Loucy (cell line): ENCODE measurements at regions not wholly inside any gene's neighbourhood (a gene's known extent, or its start where the extent isn't known, plus 50 kb on each side); places are given as distances from the start of the nearest gene placed in this dataset.

ENCODE experiments used
- CTCF ChIP-seq: fragments of 200-600 bp; sonication (generic); conservative IDR thresholded peaks from 2 replicates; pipeline ENCODE4 v1.5.1; 2014; ENCODE audit warnings: mild to moderate bottlenecking, antibody characterized with exemption, low read length
- EZH2phosphoT487 ChIP-seq: fragments of 200-600 bp; IDR thresholded peaks from 2 replicates; pipeline ENCODE4 v1.6.1; 2018; ENCODE audit warnings: antibody characterized with exemption, mild to moderate bottlenecking, moderate library complexity, borderline replicate concordance

DNA sequence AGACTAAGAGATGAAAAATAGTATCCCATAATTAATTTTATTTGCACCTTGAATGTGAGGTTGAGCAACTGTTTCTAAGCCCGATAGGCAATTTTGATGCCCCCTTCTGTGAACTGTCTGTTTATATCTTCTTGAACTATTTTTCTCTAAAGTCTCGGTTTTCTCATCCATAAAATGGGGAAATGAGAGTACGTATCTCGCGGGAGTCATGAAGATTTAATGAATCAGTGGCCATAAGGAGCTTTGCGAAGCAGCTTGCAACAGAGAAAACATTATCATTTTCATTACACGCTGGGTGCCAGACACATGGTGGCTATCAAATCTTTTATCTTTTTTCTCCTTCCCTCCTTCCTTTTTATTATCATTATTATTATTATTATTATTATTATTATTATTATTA is 108.1 kb upstream of the CARD11 start:
- TF ChIP-seq CTCF, result no peak
- no peak for TF ChIP-seq EZH2phosphoT487
